Ishikawa (cell line): ENCODE measurements at regions not wholly inside any gene's neighbourhood (a gene's known extent, or its start where the extent isn't known, plus 50 kb on each side); places are given as distances from the start of the nearest gene placed in this dataset.

ENCODE experiments used
- CEBPB ChIP-seq: IDR thresholded peaks from 2 replicates; pipeline ENCODE4 v1.6.1; 2012
- CREB1 ChIP-seq: IDR thresholded peaks from 2 replicates; pipeline ENCODE4 v1.6.1; 2012; ENCODE audit warnings: low read depth
- EGR1 ChIP-seq: IDR thresholded peaks from 2 replicates; pipeline ENCODE4 v1.6.1; 2012
- EP300 ChIP-seq: IDR thresholded peaks from 2 replicates; pipeline ENCODE4 v1.6.1; 2012; ENCODE audit warnings: borderline replicate concordance
- FOXM1 ChIP-seq: IDR thresholded peaks from 2 replicates; pipeline ENCODE4 v1.6.1; 2012; ENCODE audit warnings: low read depth, borderline replicate concordance
- NFIC ChIP-seq: IDR thresholded peaks from 2 replicates; pipeline ENCODE4 v1.6.1; 2012
- RAD21 ChIP-seq: IDR thresholded peaks from 2 replicates; pipeline ENCODE4 v1.6.1; 2012; ENCODE audit warnings: low read depth
- TAF1 ChIP-seq: IDR thresholded peaks from 2 replicates; pipeline ENCODE4 v1.6.1; 2012; ENCODE audit warnings: low read depth, mild to moderate bottlenecking
- TCF12 ChIP-seq: IDR thresholded peaks from 2 replicates; pipeline ENCODE4 v1.6.1; 2012; ENCODE audit warnings: low read depth
- TEAD4 ChIP-seq: IDR thresholded peaks from 2 replicates; pipeline ENCODE4 v1.6.1; 2012
- YY1 ChIP-seq: IDR thresholded peaks from 2 replicates; pipeline ENCODE4 v1.6.1; 2012; ENCODE audit warnings: low read depth
- ZBTB7A ChIP-seq: IDR thresholded peaks from 2 replicates; pipeline ENCODE4 v1.6.1; 2012; ENCODE audit warnings: low read depth
- TF ChIP-seq, protein P1 (sequence below): IDR thresholded peaks from 2 replicates; pipeline ENCODE4 v1.6.1; 2012
- TF ChIP-seq, protein P2 (sequence below): IDR thresholded peaks from 2 replicates; pipeline ENCODE4 v1.6.1; 2012; ENCODE audit warnings: low read depth, mild to moderate bottlenecking
- TF ChIP-seq, protein P3 (sequence below): IDR thresholded peaks from 2 replicates; pipeline ENCODE4 v1.6.1; 2012

DNA sequence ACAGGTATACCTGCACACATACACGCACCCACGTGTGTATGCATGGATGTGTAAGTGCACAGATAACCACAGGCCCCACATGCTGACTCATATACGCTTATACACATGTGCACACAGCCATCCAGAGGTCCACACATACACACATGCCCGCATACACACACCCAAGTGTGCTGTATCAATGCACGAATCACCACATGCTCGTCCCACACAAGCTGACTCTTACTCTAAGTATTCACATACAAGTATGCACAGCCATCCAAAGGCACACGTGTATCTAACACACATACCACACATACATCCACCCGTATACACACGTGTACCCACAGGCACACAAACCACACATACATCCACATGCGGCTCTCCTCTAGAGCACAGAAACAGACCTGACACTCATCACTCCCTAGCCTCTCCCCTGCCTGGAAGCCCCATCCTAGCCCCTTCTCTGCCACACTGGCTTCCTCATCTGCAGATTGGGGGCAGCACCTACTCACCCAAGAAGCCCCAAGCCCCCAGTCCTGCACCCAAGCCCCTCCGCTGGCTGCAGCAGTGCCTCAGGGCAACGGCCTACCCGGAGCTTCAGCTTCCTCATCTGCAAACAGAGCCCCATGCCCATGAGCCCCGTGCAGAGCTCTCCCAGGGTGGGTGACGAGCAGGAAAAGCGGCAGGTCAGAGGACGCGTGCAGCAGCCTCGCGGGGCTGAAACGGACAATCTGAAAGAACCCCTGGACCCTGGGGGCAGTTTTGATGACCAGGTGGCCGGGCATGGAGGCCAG lies 105.4 kb downstream of the NCOR2 start:
- TF ChIP-seq EP300, result no peak
- TF ChIP-seq EGR1, result no peak
- TF ChIP-seq FOXM1, result no peak
- TF ChIP-seq TCF12, result no peak
- no peak for TF ChIP-seq TEAD4
- TF ChIP-seq, protein P1, sequence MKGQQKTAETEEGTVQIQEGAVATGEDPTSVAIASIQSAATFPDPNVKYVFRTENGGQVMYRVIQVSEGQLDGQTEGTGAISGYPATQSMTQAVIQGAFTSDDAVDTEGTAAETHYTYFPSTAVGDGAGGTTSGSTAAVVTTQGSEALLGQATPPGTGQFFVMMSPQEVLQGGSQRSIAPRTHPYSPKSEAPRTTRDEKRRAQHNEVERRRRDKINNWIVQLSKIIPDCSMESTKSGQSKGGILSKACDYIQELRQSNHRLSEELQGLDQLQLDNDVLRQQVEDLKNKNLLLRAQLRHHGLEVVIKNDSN, result no peak
- TF ChIP-seq, protein P2, sequence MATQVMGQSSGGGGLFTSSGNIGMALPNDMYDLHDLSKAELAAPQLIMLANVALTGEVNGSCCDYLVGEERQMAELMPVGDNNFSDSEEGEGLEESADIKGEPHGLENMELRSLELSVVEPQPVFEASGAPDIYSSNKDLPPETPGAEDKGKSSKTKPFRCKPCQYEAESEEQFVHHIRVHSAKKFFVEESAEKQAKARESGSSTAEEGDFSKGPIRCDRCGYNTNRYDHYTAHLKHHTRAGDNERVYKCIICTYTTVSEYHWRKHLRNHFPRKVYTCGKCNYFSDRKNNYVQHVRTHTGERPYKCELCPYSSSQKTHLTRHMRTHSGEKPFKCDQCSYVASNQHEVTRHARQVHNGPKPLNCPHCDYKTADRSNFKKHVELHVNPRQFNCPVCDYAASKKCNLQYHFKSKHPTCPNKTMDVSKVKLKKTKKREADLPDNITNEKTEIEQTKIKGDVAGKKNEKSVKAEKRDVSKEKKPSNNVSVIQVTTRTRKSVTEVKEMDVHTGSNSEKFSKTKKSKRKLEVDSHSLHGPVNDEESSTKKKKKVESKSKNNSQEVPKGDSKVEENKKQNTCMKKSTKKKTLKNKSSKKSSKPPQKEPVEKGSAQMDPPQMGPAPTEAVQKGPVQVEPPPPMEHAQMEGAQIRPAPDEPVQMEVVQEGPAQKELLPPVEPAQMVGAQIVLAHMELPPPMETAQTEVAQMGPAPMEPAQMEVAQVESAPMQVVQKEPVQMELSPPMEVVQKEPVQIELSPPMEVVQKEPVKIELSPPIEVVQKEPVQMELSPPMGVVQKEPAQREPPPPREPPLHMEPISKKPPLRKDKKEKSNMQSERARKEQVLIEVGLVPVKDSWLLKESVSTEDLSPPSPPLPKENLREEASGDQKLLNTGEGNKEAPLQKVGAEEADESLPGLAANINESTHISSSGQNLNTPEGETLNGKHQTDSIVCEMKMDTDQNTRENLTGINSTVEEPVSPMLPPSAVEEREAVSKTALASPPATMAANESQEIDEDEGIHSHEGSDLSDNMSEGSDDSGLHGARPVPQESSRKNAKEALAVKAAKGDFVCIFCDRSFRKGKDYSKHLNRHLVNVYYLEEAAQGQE, result no peak
- TF ChIP-seq, protein P3, sequence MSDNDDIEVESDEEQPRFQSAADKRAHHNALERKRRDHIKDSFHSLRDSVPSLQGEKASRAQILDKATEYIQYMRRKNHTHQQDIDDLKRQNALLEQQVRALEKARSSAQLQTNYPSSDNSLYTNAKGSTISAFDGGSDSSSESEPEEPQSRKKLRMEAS, result no peak
- no peak for TF ChIP-seq CREB1
- no peak for TF ChIP-seq ZBTB7A
- TF ChIP-seq NFIC, result no peak
- no peak for TF ChIP-seq TAF1
- TF ChIP-seq YY1, result no peak
- no peak for TF ChIP-seq CEBPB
- no peak for TF ChIP-seq RAD21

DNA sequence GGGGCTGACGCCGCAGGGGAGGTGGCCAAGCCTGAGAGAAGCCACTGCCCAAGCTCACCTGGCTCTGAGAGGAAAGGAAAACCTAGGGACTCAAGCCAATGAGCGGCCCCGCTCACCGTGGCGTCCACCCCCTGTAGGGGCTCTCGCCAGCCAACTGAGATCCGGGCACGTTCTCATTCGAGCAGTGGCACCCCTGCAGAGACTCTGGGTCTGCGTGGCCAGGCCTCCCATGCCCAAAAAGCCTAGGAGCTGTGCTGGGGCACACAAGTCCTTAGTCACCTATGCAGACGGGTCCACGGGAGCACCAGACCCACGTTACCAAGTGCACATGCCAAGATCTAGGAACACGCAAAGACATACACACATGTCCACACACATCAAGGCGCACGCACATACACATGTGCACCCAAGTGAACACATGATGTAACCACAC lies 106.2 kb downstream of the NCOR2 start:
- TF ChIP-seq EGR1, result no peak
- TF ChIP-seq TEAD4, result no peak
- no peak for TF ChIP-seq CEBPB
- TF ChIP-seq, protein P2, result no peak
- no peak for TF ChIP-seq EP300
- no peak for TF ChIP-seq ZBTB7A
- TF ChIP-seq, protein P1, result no peak
- no peak for TF ChIP-seq RAD21
- no peak for TF ChIP-seq TCF12
- no peak for TF ChIP-seq FOXM1
- no peak for TF ChIP-seq CREB1
- no peak for TF ChIP-seq YY1
- TF ChIP-seq NFIC, result no peak
- TF ChIP-seq, protein P3, result no peak
- no peak for TF ChIP-seq TAF1

DNA sequence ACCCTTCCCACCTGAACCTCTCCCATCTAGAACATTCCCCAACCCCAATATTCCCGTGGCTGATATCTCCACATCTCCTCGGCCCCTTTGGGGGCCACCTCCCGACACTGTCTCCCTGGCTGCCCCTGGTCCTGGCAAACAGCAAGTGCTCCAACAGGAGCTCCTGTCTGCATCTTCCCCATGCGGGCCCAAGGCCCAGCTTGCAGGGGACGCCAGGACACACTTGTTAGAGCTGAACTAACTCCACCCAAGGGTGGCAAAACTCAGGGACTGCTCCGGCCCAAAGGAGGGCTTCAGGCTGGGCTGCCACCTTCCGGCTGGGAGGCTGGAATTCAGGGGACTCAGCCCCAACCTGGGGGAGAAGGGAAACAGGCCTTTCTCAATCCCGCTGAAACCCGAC lies 106.6 kb downstream of the NCOR2 start:
- no peak for TF ChIP-seq ZBTB7A

DNA sequence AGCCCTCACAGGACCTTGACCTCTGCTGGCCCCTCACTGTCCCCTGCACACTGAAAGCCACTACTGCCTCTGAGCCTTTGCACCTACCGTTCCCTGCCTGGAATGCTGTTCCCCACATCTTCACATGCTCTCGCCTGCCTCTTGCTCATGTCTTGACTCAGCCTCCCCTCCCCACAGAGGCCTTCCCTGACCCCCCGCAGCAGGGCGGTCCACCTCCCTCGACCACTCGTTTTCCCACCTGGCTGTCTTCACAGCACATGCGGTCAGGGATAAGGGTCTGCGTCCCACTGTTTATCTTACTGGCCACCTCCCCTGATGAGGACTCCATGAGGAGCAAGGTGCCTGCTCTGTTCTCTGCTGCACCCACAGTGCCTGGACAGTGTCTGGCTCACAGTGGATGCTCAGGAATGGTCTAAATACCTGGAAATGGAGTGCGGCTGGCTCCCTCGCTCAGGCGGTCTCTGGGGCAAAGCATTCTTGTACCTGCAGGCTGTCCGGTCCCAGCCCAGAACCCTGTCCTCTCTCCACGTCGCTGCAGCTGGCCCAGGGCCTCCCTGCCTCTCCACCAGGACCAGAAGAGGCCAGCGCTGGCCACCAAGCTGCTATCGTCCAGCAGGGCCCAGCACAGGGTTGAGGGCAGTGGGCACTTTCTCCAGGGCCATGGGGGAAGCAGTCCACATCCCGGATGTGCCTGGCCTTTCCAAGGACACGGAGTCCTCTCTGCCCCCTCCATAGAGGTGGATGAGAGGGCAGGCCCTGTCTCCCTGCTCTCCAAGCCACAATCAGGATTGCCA lies 107.4 kb downstream of the NCOR2 start:
- TF ChIP-seq CREB1, result no peak
- TF ChIP-seq, protein P1, result no peak
- no peak for TF ChIP-seq TEAD4
- no peak for TF ChIP-seq EGR1
- no peak for TF ChIP-seq CEBPB
- TF ChIP-seq TCF12, result no peak
- TF ChIP-seq FOXM1, result no peak
- TF ChIP-seq RAD21, result no peak
- TF ChIP-seq YY1, result no peak
- TF ChIP-seq, protein P2, result no peak
- TF ChIP-seq EP300, result no peak
- no peak for TF ChIP-seq ZBTB7A
- TF ChIP-seq TAF1, result no peak
- TF ChIP-seq, protein P3, result no peak
- TF ChIP-seq NFIC, result no peak
